ENCODE measurements at regions not wholly inside any gene's neighbourhood (a gene's known extent, or its start where the extent isn't known, plus 50 kb on each side); places are given as distances from the start of the nearest gene placed in this dataset.

- H3K27me3 ChIP-seq (ENCODE audit: insufficient read depth, low read length) = no peaks in the 10 kb centered on the region
- CTCF ChIA-PET = no interaction called here
- no peak overlapping the region for H3K4me2 ChIP-seq (ENCODE audit: low read length)
- H3K9me2 ChIP-seq (ENCODE audit: insufficient read depth) = no peaks in the 10 kb centered on the region
- TF ChIP-seq POLR2AphosphoS5 (IDR thresholded peaks at IDR 0.05; ENCODE audit: low read depth, low read length) (no peak), SP1 (IDR thresholded peaks at IDR 0.05; ENCODE audit: low read depth) (no peak), FOSL1 (IDR thresholded peaks at IDR 0.05; ENCODE audit: low read depth) (no peak), SRF (IDR thresholded peaks at IDR 0.05; ENCODE audit: low read depth) (no peak), YY1 (IDR thresholded peaks at IDR 0.05; ENCODE audit: extremely low read depth, insufficient replicate concordance, low read depth, low read length) (no peak), EZH2phosphoT487 (IDR thresholded peaks at IDR 0.05; ENCODE audit: borderline replicate concordance) (no peak), RAD21 (IDR thresholded peaks at IDR 0.05; ENCODE audit: low read depth) (no peak), EGR1 (IDR thresholded peaks at IDR 0.05; ENCODE audit: low read depth) (no peak), TCF7L2 (IDR thresholded peaks at IDR 0.05; ENCODE audit: borderline replicate concordance, extremely low read depth, insufficient read depth, insufficient read length) (no peak), CBX3 (IDR thresholded peaks at IDR 0.05; ENCODE audit: low read depth) (no peak), JUND (IDR thresholded peaks at IDR 0.05) (no peak), CEBPB (IDR thresholded peaks at IDR 0.05; ENCODE audit: low read depth) (no peak), REST (IDR thresholded peaks at IDR 0.05; ENCODE audit: low read depth) (no peak), CTCF (IDR thresholded peaks at IDR 0.05 in 2 of 3, conservative IDR thresholded peaks at IDR 0.05 in 1 of 3; ENCODE audit: borderline replicate concordance in 1 of 3, insufficient read depth in 1 of 3, low read depth in 2 of 3, low read length in 2 of 3) (no peak)
- H3K79me2 ChIP-seq (ENCODE audit: insufficient read depth, low read length) = no peaks in the 10 kb centered on the region
- intact Hi-C loops (cut with micrococcal nuclease) = no loop called here
- H3K9me3 ChIP-seq (ENCODE audit: control insufficient read depth in 1 of 2, insufficient read depth in 1 of 2, low read depth in 1 of 2, low read length in 2 of 2) = no peaks in the 10 kb centered on the region; a peak in 2 of 4 replicates
- no peaks in the 10 kb centered on the region for H3K4me1 ChIP-seq (ENCODE audit: control insufficient read depth in 1 of 2, insufficient read depth in 2 of 2, low read length in 2 of 2)
- RAD21 ChIA-PET (ENCODE audit: low non-redundant PET in 1 of 2, low total read pairs in 2 of 2, uncharacterized antibody in 2 of 2, unreplicated experiment in 2 of 2) = no interaction called here
- no peak for ATAC-seq
- H3K27ac ChIP-seq (ENCODE audit: low read depth, low read length) = no peak overlapping the region
- H4K20me1 ChIP-seq (ENCODE audit: insufficient read depth) = no peaks in the 10 kb centered on the region
- no peak overlapping the region for H3K9ac ChIP-seq (ENCODE audit: low read length)
- no peak for DNase-seq (ENCODE audit: low read depth, low spot score)
- H2AFZ ChIP-seq (ENCODE audit: low read depth, low read length, poor library complexity, severe bottlenecking) = no peak overlapping the region
- no TSS peak for BruUV-seq (replicated peaks)
- H3K36me3 ChIP-seq (ENCODE audit: control insufficient read depth in 1 of 2, insufficient read depth in 2 of 2, low read length in 2 of 2) = no peaks in the 10 kb centered on the region
- POLR2A ChIA-PET = no interaction called here
- no peak overlapping the region for H3K4me3 ChIP-seq (replicated peaks in 1 of 2; ENCODE audit: low read depth in 1 of 2, low read length in 2 of 2)
These were observed 376.6 kb upstream of the TSHZ2 start for GRCh38 chr20:52595518-52595917.

Data from HCT116 (cell line).